Stimulated activated CD8-positive, alpha-beta memory T cell treated with anti-CD3 and anti-CD28 coated beads, Interleukin-4, amount 100 ng/mL, for 4 hours (primary cell): ENCODE measurements at regions not wholly inside any gene's neighbourhood (a gene's known extent, or its start where the extent isn't known, plus 50 kb on each side); places are given as distances from the start of the nearest gene placed in this dataset.

ENCODE experiments used
- DNase-seq, 2 donors: peaks; one replicate each; pipeline ENCODE4 v3.0.0-alpha.2; 2020; ENCODE audit warnings: low read depth in 2 of 2, low spot score in 1 of 2

DNA sequence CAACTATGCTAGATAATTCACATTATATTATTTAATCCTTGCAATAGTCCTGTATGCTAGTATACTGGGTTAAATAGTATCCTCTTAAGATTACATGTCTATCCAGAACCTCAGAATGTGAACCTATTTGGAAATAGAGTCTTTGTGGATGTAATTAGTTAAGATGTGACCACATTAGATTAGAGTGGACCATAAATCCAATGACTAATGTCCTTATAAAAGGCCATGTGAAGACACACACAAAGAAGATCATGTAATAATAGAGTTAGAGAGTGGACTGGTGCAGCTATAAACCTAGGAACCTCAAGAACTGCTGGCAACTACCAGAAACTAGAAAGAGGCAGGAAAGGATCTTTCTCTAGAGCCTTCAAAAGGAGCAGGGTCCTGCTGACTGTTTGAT lies 263.6 kb upstream of the PTGER4 start:
- DNase-seq: no peak

DNA sequence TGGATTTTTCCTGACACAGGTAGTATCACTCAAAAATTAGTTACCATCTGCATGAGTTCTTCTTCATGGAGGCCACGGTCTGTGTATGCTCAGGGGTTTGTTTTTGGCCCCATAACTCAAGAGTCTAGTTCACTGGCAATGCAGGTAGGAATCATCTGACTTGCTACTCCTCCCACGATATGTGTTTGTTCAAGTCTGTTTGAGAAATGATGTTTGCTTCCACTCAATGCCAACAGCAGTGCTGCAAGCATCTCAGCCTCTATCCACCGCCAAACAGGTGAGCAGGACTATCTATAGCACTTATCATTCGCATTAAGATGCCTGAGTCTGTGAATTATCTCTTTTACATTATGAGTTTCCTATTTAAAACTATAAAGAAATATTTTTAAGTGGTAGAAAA lies 264.8 kb upstream of the PTGER4 start:
- DNase-seq: no peak

DNA sequence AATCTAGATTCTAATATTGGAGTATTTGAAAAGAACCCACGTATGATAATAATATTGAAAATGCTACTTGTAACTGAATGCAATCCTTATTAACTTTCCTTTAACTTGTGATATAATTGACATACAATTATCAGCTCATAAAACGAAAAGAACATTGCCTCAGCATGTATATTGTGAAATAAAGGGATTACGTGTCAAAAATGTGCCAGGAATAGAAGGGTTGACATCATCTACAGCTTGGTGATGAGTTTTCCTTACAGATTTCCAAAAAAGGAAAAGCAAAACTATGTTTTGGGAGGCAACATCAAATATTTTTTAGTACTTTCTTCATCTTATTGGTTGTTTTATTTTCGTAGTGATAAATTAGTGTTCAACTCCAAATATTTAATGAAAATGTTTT lies 266.0 kb upstream of the PTGER4 start:
- no peak for DNase-seq

- DNase-seq: no peak
Measured at GRCh38 chr5:40412771-40413170, 266.9 kb upstream of the PTGER4 start.

DNA sequence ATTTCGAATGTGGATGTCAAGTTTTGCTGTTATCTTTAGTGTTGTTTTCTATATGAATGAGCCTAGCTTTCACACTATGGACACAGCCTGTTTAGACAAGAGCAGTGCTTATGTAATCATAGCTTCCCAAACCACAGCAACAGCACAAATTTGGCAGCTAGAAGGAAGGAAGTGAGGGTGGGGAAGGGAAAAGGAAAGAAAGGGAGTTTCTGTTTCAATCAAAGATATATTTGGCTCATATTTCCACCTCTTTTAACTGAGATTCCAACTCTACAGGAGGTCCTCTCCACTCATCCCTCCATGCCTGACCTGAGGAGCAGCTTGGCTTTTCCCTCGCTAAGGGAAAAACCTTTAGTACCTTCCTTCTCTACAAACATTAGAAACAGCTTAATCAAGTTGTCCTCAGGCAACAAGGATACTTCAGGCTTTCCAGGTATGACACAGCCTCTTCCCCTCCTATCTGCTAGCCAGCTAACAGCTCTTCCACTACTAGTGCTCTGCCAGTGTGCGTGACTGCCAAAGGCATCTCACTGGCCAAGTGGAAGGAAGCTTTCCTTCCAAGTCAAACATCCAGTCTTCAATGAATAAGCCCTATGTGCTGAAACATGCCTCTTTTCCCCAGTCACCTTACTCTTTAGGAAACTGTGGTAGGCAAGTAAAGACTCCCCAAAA lies 268.6 kb upstream of the PTGER4 start:
- no peak for DNase-seq

DNA sequence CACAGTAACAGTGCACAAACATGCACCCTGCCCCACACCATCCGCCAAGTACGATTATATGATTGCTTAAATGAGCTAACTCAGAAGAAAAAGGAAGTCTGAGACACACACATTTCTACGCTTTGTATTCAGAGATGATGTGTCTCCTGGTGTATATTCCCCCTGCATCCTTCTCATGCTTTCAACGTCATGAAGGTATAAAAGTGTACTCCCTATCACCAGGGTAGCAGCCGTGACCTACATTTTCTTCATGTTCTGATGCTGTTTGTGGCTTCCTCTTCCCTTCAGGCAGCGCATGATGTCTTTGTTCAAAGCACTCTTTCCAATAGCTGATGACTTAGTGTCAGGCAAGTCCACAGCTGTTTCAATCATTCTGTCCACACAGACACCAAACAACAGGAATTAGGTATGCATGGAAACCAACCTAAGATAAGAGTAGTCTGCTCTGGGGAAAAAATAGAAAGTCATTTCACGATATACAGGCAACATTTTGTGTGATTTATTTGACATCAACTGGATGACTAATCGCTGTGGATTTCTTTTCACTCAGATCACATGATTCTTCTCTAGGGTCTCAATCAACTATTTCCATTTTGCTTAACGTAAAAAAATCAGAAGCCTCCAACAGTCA lies 269.4 kb upstream of the PTGER4 start:
- peak in 1 of 2 donors; percentile 40 for DNase-seq

DNA sequence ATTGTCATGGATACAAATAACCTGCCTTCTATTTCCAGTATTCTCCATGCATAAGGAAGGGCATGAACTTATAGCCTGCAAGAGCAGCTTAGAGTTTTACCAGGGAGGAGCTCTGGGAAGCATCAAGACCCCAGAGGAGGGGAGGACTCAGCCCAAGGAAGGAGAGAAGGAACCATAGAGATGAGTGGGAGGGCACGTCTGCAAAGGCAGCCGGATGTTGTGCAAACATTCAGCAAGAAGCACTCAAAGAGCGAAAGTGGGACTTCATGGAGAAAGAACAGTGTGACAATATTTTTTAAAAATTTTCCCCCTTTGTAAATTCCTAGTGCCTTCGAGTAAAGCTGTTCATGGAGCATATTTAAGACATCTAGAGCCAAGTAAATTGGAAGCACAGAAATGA lies 270.1 kb upstream of the PTGER4 start:
- DNase-seq: no peak

DNA sequence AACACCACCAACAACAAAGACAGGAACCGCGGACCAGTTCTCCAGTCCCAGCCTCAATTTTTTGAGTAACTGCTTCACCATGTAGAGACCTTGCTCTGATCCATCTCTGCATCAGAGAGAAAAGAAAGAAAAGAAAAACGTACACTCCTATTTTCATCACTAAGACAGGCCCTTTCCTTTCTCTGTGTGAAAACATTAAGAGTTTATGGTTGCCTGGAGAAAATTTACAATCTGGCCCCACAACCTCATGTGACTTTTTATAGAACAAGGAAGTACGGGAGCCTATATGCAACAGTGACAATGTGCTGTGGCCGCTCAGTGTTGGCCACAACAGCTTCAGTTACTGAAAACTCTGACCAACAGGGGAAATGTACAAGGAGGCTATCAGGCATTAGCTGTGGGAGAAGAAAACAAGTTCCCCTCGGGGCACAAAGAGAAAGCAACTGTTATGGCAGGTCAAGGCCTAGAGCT lies 272.9 kb upstream of the PTGER4 start:
- no peak for DNase-seq

- DNase-seq: no peak
Measured at GRCh38 chr5:40405996-40406740, 273.5 kb upstream of the PTGER4 start.

- no peak for DNase-seq
Measured at GRCh38 chr5:40405230-40405629, 274.5 kb upstream of the PTGER4 start.

DNA sequence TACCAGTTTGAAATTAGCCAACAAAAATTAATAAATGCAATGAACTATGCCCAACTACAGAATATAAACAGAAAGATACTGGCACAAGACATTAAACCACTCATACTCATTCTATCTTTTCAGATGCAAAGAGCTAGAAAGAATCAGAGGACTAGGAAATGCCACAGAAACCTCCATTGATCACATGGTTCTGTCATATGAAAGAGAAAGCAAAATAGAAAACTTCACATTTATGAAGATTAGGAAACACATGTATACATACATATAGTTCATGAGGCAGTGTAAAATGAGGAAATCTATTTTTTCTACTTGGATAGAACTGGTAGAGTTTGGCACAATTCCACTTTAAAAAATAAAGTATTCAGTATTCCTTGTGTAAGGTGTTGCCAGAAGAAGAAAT lies 275.1 kb upstream of the PTGER4 start:
- DNase-seq: no peak

DNA sequence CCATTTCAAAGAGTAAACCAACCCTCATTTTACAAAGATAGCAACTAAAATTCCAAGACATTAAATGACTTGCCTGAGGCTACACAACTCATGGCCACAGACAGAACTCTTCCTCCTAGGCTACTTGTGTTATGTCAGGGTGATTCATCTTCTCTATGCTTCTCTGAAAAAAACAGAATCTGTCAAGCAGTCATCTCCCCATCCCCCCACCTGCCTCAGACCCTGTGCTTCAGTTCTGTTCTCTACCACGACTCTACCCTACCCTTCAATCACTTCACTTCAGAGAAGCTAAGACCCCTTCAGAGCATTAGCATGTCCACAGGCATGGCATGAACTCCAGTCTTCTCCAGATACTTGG lies 277.7 kb upstream of the PTGER4 start:
- DNase-seq: no peak

DNA sequence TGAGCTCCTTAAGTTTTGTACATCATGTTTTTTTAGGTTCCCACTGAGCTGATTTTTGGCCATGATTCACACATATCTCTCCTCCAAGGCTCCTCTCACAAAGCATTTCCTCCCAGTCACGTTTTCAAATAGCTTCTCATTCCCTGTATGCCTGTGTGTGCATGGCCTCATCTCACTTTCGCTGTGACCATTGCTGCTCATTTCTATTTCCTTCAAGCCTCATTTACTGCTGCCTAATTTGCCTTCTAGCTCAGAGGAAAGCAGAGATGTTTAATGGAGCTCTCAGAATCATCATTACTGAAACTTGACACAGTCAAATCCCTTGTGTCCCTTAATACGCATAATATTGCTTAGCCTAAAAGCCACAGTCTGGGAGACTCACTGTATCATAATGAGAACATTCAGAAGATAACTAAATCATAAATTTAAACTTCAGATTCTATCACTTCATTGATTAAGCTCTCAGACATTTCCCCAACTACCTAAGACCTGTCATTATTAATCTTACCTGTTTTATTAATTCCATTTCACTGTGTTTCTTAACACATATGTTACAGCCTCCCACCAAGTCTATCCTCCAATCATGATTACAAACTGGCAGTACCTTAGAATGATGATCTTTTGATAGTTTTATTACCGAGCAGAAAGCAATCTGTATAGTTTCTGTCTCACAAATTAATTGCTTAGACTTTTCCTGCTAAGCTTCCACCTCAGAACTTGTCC lies 278.3 kb upstream of the PTGER4 start:
- DNase-seq: no peak

DNA sequence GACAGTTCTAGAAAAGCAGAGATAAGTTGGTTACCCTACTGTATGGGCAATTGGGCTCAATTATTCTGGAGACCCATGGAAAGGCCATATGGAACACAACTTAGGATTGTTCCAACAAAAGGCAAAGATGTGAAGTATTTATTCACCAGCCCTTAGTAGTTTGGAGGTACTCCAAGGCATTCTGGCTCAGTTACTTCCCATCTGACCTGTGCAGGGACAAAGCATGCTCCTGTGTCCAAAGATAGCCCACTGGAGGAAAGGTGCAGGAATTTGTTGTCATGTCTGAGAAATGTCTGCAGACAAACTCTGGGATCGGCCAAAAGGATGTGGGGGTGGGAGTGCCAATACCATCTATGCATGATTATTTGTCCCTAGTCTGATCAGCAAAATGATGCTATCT lies 279.5 kb upstream of the PTGER4 start:
- DNase-seq: no peak

- DNase-seq: no peak
Measured at GRCh38 chr5:40399349-40399748, 280.4 kb upstream of the PTGER4 start.

DNA sequence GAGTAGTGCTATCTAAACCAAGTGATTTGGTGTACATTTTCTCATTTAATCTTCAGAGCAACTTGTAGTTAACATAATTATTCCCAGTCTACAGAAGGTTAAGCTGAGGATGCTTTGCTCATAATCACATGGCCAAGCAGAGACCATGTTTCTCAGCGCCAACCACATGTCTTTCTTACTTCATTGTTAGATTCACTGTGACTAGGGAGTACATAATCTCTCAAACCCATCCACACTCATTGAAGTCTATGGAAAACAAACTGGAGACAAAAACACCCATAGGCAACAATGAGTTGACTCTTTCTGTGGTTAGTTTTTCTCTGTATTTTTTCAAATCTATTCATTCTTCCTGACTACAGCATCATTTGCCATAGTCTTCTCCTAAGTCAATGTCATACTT lies 281.7 kb upstream of the PTGER4 start:
- no peak for DNase-seq

GRCh38 chr5:40397091-40397490 lies 282.6 kb upstream of the PTGER4 start:
- no peak for DNase-seq

DNA sequence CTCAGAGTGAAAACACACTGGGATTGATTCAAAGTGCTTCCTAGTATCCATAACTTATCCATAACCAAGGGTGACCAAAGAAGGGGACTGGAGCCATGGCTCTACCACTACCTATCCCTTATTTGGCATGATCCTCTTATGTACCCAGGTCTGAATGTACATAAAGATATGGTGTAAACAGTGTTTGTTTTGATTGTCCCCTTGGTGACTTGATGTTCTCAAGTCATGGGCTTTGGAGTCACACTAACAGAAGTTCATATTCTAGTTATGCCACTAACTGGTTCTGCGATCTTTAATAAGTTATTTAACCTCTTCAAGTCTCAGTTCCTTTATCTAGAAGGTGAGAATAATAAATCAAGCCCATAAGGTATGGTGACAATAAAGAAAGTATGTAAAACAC lies 283.4 kb upstream of the PTGER4 start:
- DNase-seq: no peak

GRCh38 chr5:40395251-40395650 lies 284.5 kb upstream of the PTGER4 start:
- no peak for DNase-seq

- DNase-seq: no peak
Measured at GRCh38 chr5:40394698-40395097, 285.0 kb upstream of the PTGER4 start.

- no peak for DNase-seq
Measured at GRCh38 chr5:40391642-40392041, 288.1 kb upstream of the PTGER4 start.
